Breast epithelium (tissue), 4 donors: ENCODE measurements at regions not wholly inside any gene's neighbourhood (a gene's known extent, or its start where the extent isn't known, plus 50 kb on each side); places are given as distances from the start of the nearest gene placed in this dataset.
"Not testable (repeated sequence)": the region's sequence is repeated elsewhere in the genome, so short reads cannot be mapped to it uniquely, and the experiment has no call there.

Experiments used
- DNase-seq, 2 donors: peaks; one replicate each; pipeline ENCODE4 v3.0.0-alpha.2; 2019; ENCODE audit warnings: low spot score in 2 of 2
- H3K27ac ChIP-seq, 2 donors: fragments of 200-600 bp; sonication (generic) in 1 of 2; one replicate each; pipeline ENCODE4 v1.5.1; 2016 to 2019; ENCODE audit warnings: mild to moderate bottlenecking in 1 of 2
- H3K27me3 ChIP-seq, 2 donors: fragments of 200-600 bp; sonication (generic) in 1 of 2; one replicate each; pipeline versions ENCODE4 v1.5.1 to v1.6.0; 2017 to 2019; ENCODE audit warnings: control low read depth in 1 of 2, mild to moderate bottlenecking in 1 of 2
- H3K36me3 ChIP-seq: fragments of 200-600 bp; one replicate; pipeline ENCODE4 v1.5.1; 2019
- H3K4me1 ChIP-seq, 2 donors: fragments of 200-600 bp; sonication (generic); one replicate each; pipeline ENCODE4 v1.5.1; 2016 to 2019; ENCODE audit warnings: control low read depth in 1 of 2
- H3K4me3 ChIP-seq, 3 donors: fragments of 200-600 bp; sonication (generic); 1 replicate in 2 of 3; 2 replicates in 1 of 3; pipeline ENCODE4 v1.5.1; 2016 to 2019; ENCODE audit warnings: mild to moderate bottlenecking in 3 of 3, moderate library complexity in 2 of 3
- H3K9me3 ChIP-seq, 2 donors: fragments of 200-600 bp; sonication (generic) in 1 of 2; one replicate each; pipeline ENCODE4 v1.5.1; 2016 to 2019; ENCODE audit warnings: control low read depth in 1 of 2
- CTCF ChIP-seq, 3 donors: fragments of 450-650 bp; IDR thresholded peaks; one replicate each; pipeline ENCODE4 v1.5.1; 2016 to 2017; ENCODE audit warnings: antibody characterized with exemption in 3 of 3, mild to moderate bottlenecking in 3 of 3, moderate library complexity in 3 of 3
- POLR2A ChIP-seq: fragments of 450-650 bp; IDR thresholded peaks from one replicate; pipeline ENCODE4 v1.6.1; 2016; ENCODE audit warnings: antibody characterized with exemption, mild to moderate bottlenecking, moderate library complexity
- POLR2AphosphoS5 ChIP-seq, 3 donors: sonication (generic); formaldehyde crosslinking; IDR thresholded peaks; one replicate each; pipeline ENCODE4 v1.6.1; 2017; ENCODE audit warnings: antibody characterized with exemption in 3 of 3
- intact Hi-C: fragments of 100-400 bp; cut with DNase I; formaldehyde crosslinking; loops from one replicate; pipeline ENCODE4 v1.15.1; 2023; ENCODE audit warnings: low total_unique reads

DNA sequence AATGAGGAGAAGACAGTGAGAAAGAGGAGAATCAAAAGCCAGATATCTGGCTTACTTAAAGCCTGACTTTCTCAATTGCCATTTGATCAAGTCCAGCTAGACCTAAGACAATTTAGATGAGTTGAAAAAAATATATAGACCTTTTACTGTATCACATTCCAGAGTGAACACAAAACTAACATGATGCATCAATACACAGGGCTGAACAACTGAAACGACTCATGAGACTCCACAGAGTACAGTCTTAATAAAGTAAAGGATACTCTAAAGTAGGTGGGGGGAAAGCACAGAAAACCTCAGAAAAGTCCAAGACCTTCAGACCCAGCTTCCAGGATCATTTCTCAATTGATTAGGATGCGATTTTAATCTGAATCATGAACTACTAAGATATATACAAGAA, 95.3 kb upstream of the OR9G4 start:
- Histone ChIP-seq H3K4me1 (no peaks in the 10 kb centered on the region), H3K36me3 (no peaks in the 10 kb centered on the region), H3K27ac (no peak overlapping the region), H3K4me3 (no peak overlapping the region), H3K27me3 (no peaks in the 10 kb centered on the region), H3K9me3 (no peaks in the 10 kb centered on the region)
- TF ChIP-seq CTCF (IDR thresholded peaks at IDR 0.05) (no peak), POLR2A (no peak), POLR2AphosphoS5 (IDR thresholded peaks at IDR 0.05) (no peak)
- no peak for DNase-seq
- intact Hi-C loops, result loop anchor here (10.0 kb wide), 1 partner anchor 401 kb away; no protein-coding TSS in a partner anchor

DNA sequence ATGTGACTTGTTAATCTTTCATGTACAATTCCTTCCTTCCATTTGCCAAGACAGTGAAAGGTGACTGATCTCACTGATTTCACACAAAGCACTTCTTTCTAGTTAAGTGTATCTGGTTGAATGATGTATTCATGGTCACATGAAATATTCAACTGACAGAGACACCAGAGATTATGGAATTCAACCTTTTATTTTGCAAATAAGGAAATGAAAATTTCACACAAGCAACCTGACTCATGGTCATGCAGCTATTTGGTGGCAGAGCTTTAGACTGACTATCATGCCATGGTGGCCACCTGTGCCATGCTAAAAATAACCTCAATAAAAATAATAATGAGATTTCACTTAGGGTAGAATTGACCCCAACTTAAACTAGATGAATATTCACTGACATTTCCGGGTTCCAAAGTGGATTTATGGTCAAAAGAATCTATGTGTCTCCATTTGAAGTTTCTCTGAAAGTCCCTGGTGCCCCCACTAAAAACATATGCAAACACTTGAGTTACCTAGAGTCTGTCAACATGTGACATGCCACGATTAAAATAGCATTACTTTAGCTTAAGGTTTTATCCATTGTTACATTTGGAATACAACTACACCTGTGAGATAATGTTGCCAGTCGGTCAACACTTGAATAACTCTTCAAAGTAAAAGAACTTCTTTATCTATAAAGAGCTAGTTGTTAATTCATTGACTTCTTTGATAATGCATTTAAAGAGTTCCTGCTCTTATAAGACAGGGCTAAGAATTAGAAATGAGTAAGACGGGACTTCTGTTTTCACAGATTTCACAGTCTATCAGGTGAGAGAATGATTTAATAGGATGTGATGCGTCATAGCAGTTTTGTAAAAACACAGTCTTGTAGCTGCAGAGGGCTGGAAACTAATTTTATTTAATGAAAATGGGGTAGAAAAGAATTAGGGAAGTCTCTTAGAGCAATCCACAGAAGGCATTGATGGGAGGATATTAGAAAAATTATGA, 94.6 kb upstream of the OR9G4 start:
- DNase-seq, result no peak
- Histone ChIP-seq H3K36me3 (no peaks in the 10 kb centered on the region), H3K27me3 (no peaks in the 10 kb centered on the region), H3K4me1 (no peaks in the 10 kb centered on the region), H3K4me3 (no peak overlapping the region), H3K9me3 (no peaks in the 10 kb centered on the region), H3K27ac (no peak overlapping the region)
- TF ChIP-seq POLR2A (no peak), POLR2AphosphoS5 (IDR thresholded peaks at IDR 0.05) (no peak)
- intact Hi-C loops, result loop anchor here (10.0 kb wide), 1 partner anchor 402 kb away; no protein-coding TSS in a partner anchor

DNA sequence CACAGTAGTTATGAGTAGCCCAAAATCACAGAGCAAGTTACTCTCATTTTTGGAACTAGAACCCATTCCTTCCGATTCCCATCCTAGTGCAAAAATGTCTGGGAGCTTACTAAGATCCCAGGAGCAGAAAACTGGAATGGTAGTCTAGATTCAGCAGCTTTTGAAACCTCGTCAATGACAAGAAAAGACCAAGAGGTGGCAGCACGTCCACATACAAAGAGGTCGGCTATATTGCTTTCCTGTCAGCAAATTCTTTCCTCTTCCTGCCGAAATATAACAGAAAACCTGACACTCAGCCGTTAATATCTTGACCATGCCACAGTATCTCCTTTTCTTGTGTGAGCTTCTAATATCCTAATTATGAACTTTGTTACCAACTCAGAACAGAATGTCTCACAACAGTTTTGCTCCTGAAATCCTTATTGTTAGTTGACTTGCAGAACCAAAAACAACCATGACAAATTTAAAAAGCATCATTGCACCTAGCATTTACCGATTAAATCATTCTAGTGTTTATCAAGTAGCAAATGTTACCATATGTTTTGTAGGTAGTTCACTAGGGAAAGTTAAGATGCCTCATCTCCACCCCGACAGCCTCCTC, 92.8 kb upstream of the OR9G4 start:
- TF ChIP-seq POLR2AphosphoS5 (IDR thresholded peaks at IDR 0.05) (no peak), CTCF (IDR thresholded peaks at IDR 0.05) (peak; percentile 33 to 75 (median 73)), POLR2A (no peak)
- Histone ChIP-seq H3K4me1 (no peaks in the 10 kb centered on the region), H3K27me3 (no peaks in the 10 kb centered on the region), H3K27ac (no peak overlapping the region), H3K36me3 (no peaks in the 10 kb centered on the region), H3K4me3 (no peak overlapping the region), H3K9me3 (no peaks in the 10 kb centered on the region)
- DNase-seq, result peak in 1 of 2 donors; percentile 23
- intact Hi-C loops, result loop anchor here (10.0 kb wide), 1 partner anchor 403 kb away; no protein-coding TSS in a partner anchor

GRCh38 chr11:56827357-56827756, 78.9 kb upstream of the OR9G4 start:
- intact Hi-C loops, H3K4me1 ChIP-seq, H3K27me3 ChIP-seq, DNase-seq, H3K27ac ChIP-seq, H3K36me3 ChIP-seq, H3K4me3 ChIP-seq: not testable (repeated sequence)
- H3K9me3 ChIP-seq, result peaks cover 6 to 13% of the 10 kb centered on the region in 2 donors

DNA sequence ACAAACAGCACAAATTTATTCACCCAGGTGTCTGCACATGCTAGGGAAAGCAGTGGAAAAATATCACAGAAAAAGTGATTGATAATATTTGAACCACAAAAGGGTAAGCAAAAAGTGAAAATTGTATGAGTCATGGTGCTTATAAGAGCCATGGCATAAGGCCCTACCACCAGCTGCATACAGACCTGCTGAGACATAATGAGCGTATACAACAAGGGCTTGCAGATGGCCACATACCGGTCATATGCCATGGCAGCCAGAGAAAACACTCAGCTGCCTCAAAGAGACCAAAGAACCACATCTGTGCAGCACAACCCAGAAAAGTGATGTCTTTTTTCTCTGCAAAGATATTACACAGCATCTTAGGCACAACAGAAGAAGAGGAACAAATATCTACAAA, 71.4 kb upstream of the OR9G4 start:
- H3K9me3 ChIP-seq, result no peaks in the 10 kb centered on the region
- no peak overlapping the region for H3K4me3 ChIP-seq
- no peak overlapping the region for H3K27ac ChIP-seq
- no peaks in the 10 kb centered on the region for H3K4me1 ChIP-seq
- no peak for DNase-seq
- TF ChIP-seq POLR2A, result no peak
- TF ChIP-seq CTCF (IDR thresholded peaks at IDR 0.05), result no peak
- no peak for TF ChIP-seq POLR2AphosphoS5 (IDR thresholded peaks at IDR 0.05)
- intact Hi-C loops, result no loop called here
- no peaks in the 10 kb centered on the region for H3K36me3 ChIP-seq
- H3K27me3 ChIP-seq, result no peaks in the 10 kb centered on the region

GRCh38 chr11:56817661-56818060, 69.2 kb upstream of the OR9G4 start:
- intact Hi-C loops, result no loop called here
- H3K9me3 ChIP-seq, result no peaks in the 10 kb centered on the region
- H3K27ac ChIP-seq, result no peak overlapping the region
- H3K36me3 ChIP-seq, result no peaks in the 10 kb centered on the region
- TF ChIP-seq POLR2A (no peak), POLR2AphosphoS5 (IDR thresholded peaks at IDR 0.05) (no peak), CTCF (IDR thresholded peaks at IDR 0.05) (no peak)
- no peak for DNase-seq
- H3K4me3 ChIP-seq, result no peak overlapping the region
- peaks cover 0 to 7% of the 10 kb centered on the region in 2 donors for H3K27me3 ChIP-seq
- no peaks in the 10 kb centered on the region for H3K4me1 ChIP-seq
